GM12878 (cell line): ENCODE measurements at regions not wholly inside any gene's neighbourhood (a gene's known extent, or its start where the extent isn't known, plus 50 kb on each side); places are given as distances from the start of the nearest gene placed in this dataset.

ENCODE experiments used
- ATAC-seq: fragments of 200-7000 bp; cut with Tn5 transposase; 3 replicates; pipeline ENCODE4 v1.9.1; 2020; ENCODE audit warnings: mild to moderate bottlenecking, moderate library complexity
- BruUV-seq: library from RNA; stranded (reverse); fragments of 400-500 nt; replicated peaks from 2 replicates; lab custom pipeline; 2021; lab: Mats Ljungman, UMichigan
- CTCF ChIA-PET: fragments of 300-600 bp; sonication (Branson Sonifier 250); formaldehyde crosslinking; extraction: SDS; loops from one replicate; lab custom pipeline; 2021; ENCODE audit warnings: inconsistent platforms; lab: Yijun Ruan, JAX
- POLR2A ChIA-PET: fragments of 350-600 bp; formaldehyde crosslinking; extraction: SDS; loops from one replicate; lab custom pipeline; 2021; ENCODE audit warnings: inconsistent platforms; lab: Charles Lee
- RAD21 ChIA-PET: fragments of 300-600 bp; sonication (Branson Sonifier 250); formaldehyde crosslinking; loops from one replicate; lab custom pipeline; 2023; ENCODE audit warnings: antibody characterized with exemption; ENCODE audit not compliant: unreplicated experiment; lab: Charles Lee
- SMC1A ChIA-PET: fragments of 300-600 bp; sonication (Branson Sonifier 250); formaldehyde crosslinking; loops from one replicate; lab custom pipeline; 2023; ENCODE audit not compliant: unreplicated experiment, uncharacterized antibody; lab: Charles Lee
- DNase-seq: peaks from one replicate; pipeline ENCODE4 v3.0.0-alpha.2; 2011; ENCODE audit warnings: low read depth, low spot score
- FAIRE-seq: peaks from 3 replicates; lab custom pipeline; 2011; peaks lifted over from hg19 to GRCh38; lab: Jason Lieb, UNC
- H2AFZ ChIP-seq: 2 replicates; pipeline ENCODE4 v1.6.0; 2011; ENCODE audit warnings: low read depth, low read length, control low read depth; ENCODE audit not compliant: control insufficient read depth
- H3K27ac ChIP-seq: 2 replicates; pipeline ENCODE4 v1.5.1; 2011; ENCODE audit warnings: control low read depth; ENCODE audit not compliant: control insufficient read depth, insufficient read depth
- H3K27me3 ChIP-seq, 2 experiments: replicated peaks in 1 of 2; 2 replicates each; pipeline versions ENCODE4 v1.6.0 to v1.6.1; 2011; ENCODE audit warnings: low read length in 1 of 2; ENCODE audit not compliant: control insufficient read depth in 2 of 2, insufficient read depth in 2 of 2
- H3K36me3 ChIP-seq, 2 experiments: 2 replicates each; pipeline ENCODE4 v1.5.1; 2011; ENCODE audit warnings: low read length in 1 of 2; ENCODE audit not compliant: control insufficient read depth in 2 of 2, insufficient read depth in 2 of 2
- H3K4me1 ChIP-seq: 2 replicates; pipeline ENCODE4 v1.6.1; 2011; ENCODE audit warnings: mild to moderate bottlenecking, low read length, moderate library complexity, mixed read lengths; ENCODE audit not compliant: control insufficient read depth, insufficient read depth
- H3K4me2 ChIP-seq: 2 replicates; pipeline ENCODE4 v1.6.0; 2011; ENCODE audit warnings: control low read depth; ENCODE audit not compliant: control insufficient read depth, insufficient read depth
- H3K4me3 ChIP-seq: fragments of 200-600 bp; sonication (generic); 2 replicates; pipeline ENCODE4 v1.5.1; 2016
- H3K79me2 ChIP-seq: 2 replicates; pipeline ENCODE4 v1.6.0; 2011; ENCODE audit warnings: low read length; ENCODE audit not compliant: control insufficient read depth, insufficient read depth
- H3K9ac ChIP-seq: 2 replicates; pipeline ENCODE4 v1.8.0; 2011; ENCODE audit warnings: low read length, control low read depth, mixed read lengths; ENCODE audit not compliant: control insufficient read depth, insufficient read depth
- H3K9me3 ChIP-seq: replicated peaks from 3 replicates; pipeline ENCODE4 v1.5.1; 2011; ENCODE audit warnings: mild to moderate bottlenecking, low read length; ENCODE audit not compliant: control insufficient read depth, insufficient read depth
- H4K20me1 ChIP-seq: 2 replicates; pipeline ENCODE4 v1.6.0; 2011; ENCODE audit not compliant: control insufficient read depth, insufficient read depth
- BRCA1 ChIP-seq: IDR thresholded peaks from 2 replicates; pipeline ENCODE4 v1.6.1; 2011; ENCODE audit warnings: low read depth, low read length, improper control_type of control experiment
- CHD2 ChIP-seq: IDR thresholded peaks from 2 replicates; pipeline ENCODE4 v1.6.1; 2011; ENCODE audit warnings: low read depth, low read length, improper control_type of control experiment, borderline replicate concordance
- E2F4 ChIP-seq: IDR thresholded peaks from 2 replicates; pipeline ENCODE4 v1.6.1; 2012; ENCODE audit warnings: low read depth, low read length, improper control_type of control experiment
- ETV6 ChIP-seq, 2 experiments: fragments of 450-650 bp in 1 of 2; IDR thresholded peaks in 1 of 2; conservative IDR thresholded peaks in 1 of 2; 2 replicates each; pipeline ENCODE4 v1.6.1; 2014; ENCODE audit warnings: antibody characterized with exemption in 1 of 2, borderline replicate concordance in 1 of 2, low read depth in 1 of 2, mild to moderate bottlenecking in 1 of 2, moderate library complexity in 1 of 2
- LARP7 ChIP-seq: fragments of 450-650 bp; IDR thresholded peaks from 2 replicates; pipeline ENCODE4 v1.6.1; 2017; ENCODE audit warnings: mild to moderate bottlenecking
- RBBP5 ChIP-seq: fragments of 200-600 bp; sonication (generic); conservative IDR thresholded peaks from 2 replicates; pipeline ENCODE4 v1.6.1; 2016
- SMAD1 ChIP-seq: fragments of 450-650 bp; IDR thresholded peaks from 2 replicates; pipeline ENCODE4 v1.6.1; 2018; ENCODE audit warnings: mild to moderate bottlenecking, low read depth; ENCODE audit not compliant: partially characterized antibody
- SMC3 ChIP-seq: IDR thresholded peaks from 2 replicates; pipeline ENCODE4 v1.6.1; 2011; ENCODE audit warnings: low read length, improper control_type of control experiment, borderline replicate concordance
- ZSCAN29 ChIP-seq: fragments of 450-650 bp; IDR thresholded peaks from 2 replicates; pipeline ENCODE4 v1.6.1; 2017; ENCODE audit warnings: mild to moderate bottlenecking, moderate library complexity
- ZZZ3 ChIP-seq: IDR thresholded peaks from 2 replicates; pipeline ENCODE4 v1.6.1; 2011; ENCODE audit warnings: low read depth; ENCODE audit not compliant: control insufficient read depth, insufficient read length
- WGBS: methylation state at CpG from one replicate; pipeline ENCODE4 v1.1.6; 2016; ENCODE audit warnings: low lambda C conversion rate; ENCODE audit not compliant: insufficient replicate concordance, insufficient coverage; ENCODE audit errors: missing lambda C conversion rate; 5-methylcytosine and 5-hydroxymethylcytosine counted together
- in situ Hi-C: fragments of 300-500 bp; cut with MboI; formaldehyde crosslinking; loops from 9 replicates; pipeline ENCODE4 v1.14.3; 2018; ENCODE audit warnings: mixed read lengths
- intact Hi-C: fragments of 100-400 bp; cut with micrococcal nuclease; formaldehyde crosslinking; loops from one replicate; pipeline ENCODE4 v1.14.2; 2022; ENCODE audit not compliant: unreplicated experiment
- TF ChIP-seq, protein P1 (sequence below): IDR thresholded peaks from 2 replicates; pipeline ENCODE4 v1.6.1; 2011; ENCODE audit warnings: borderline replicate concordance, low read depth, mild to moderate bottlenecking, moderate library complexity, mixed read lengths, low read length; ENCODE audit not compliant: insufficient read depth; ENCODE audit errors: extremely low read length
- TF ChIP-seq, protein P2 (sequence below): IDR thresholded peaks from 2 replicates; pipeline ENCODE4 v1.6.1; 2011; ENCODE audit warnings: low read depth, low read length, improper control_type of control experiment, borderline replicate concordance
- TF ChIP-seq, protein P3 (sequence below): IDR thresholded peaks from 2 replicates; pipeline ENCODE4 v1.6.1; 2011; ENCODE audit warnings: low read depth, mild to moderate bottlenecking, low read length, moderate library complexity, borderline replicate concordance; ENCODE audit errors: extremely low read depth

DNA sequence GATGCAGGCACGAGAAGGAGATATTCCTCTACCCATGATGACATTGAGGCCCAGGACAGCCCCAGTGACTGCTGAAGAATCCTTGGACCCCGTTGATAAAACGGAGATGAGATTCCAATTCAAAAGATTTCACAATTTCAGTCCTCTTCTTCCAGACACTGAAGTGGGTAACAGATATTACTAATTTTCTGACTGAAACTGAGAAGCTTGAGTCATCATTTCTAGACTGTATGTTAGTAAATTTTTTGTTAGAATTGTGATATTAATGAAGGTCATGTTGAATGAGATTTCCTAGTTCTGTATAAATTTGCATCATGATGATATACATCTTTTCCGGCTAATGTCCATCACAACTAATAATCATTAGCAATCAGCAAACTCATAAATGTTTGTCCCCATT, 185.8 kb downstream of the CHRM3 start:
- peak; percentile 43 for ATAC-seq

More for the DNA sequence above, 185.8 kb downstream of the CHRM3 start:
- TF ChIP-seq CHD2, result no peak
- TF ChIP-seq ZSCAN29, result no peak
- TF ChIP-seq, protein P1, sequence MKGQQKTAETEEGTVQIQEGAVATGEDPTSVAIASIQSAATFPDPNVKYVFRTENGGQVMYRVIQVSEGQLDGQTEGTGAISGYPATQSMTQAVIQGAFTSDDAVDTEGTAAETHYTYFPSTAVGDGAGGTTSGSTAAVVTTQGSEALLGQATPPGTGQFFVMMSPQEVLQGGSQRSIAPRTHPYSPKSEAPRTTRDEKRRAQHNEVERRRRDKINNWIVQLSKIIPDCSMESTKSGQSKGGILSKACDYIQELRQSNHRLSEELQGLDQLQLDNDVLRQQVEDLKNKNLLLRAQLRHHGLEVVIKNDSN, result no peak
- TF ChIP-seq, protein P2, sequence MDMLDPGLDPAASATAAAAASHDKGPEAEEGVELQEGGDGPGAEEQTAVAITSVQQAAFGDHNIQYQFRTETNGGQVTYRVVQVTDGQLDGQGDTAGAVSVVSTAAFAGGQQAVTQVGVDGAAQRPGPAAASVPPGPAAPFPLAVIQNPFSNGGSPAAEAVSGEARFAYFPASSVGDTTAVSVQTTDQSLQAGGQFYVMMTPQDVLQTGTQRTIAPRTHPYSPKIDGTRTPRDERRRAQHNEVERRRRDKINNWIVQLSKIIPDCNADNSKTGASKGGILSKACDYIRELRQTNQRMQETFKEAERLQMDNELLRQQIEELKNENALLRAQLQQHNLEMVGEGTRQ, result no peak
- no peak for TF ChIP-seq E2F4
- no peak for TF ChIP-seq BRCA1
- TF ChIP-seq LARP7, result no peak
- TF ChIP-seq ZZZ3, result no peak
- TF ChIP-seq ETV6 (conservative IDR thresholded peaks at IDR 0.05 in 1 of 2, IDR thresholded peaks at IDR 0.05 in 1 of 2; ENCODE audit: borderline replicate concordance in 1 of 2, low read depth in 1 of 2), result no peak
- no peak for TF ChIP-seq SMAD1
- no peak for TF ChIP-seq SMC3
- TF ChIP-seq RBBP5, result no peak
- TF ChIP-seq, protein P3, sequence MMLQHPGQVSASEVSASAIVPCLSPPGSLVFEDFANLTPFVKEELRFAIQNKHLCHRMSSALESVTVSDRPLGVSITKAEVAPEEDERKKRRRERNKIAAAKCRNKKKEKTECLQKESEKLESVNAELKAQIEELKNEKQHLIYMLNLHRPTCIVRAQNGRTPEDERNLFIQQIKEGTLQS, result no peak
- BruUV-seq, result no TSS peak
- Histone ChIP-seq H3K9me3 (no peaks in the 10 kb centered on the region), H3K36me3 (no peaks in the 10 kb centered on the region), H3K4me2 (no peak overlapping the region), H2AFZ (no peak overlapping the region), H3K27ac (no peak overlapping the region), H3K79me2 (no peaks in the 10 kb centered on the region), H3K4me3 (no peak overlapping the region), H3K4me1 (no peaks in the 10 kb centered on the region), H4K20me1 (no peaks in the 10 kb centered on the region), H3K27me3 (no peaks in the 10 kb centered on the region), H3K9ac (no peak overlapping the region)
- ChIA-PET CTCF (no interaction called here), POLR2A (no interaction called here), SMC1A (interaction anchor here (1.0 kb wide), 1 partner anchor 26 kb away, joined by 3 read pairs; no protein-coding TSS in a partner anchor), RAD21 (no interaction called here)
- intact Hi-C loops, result no loop called here
- FAIRE-seq (no peak), DNase-seq (no peak)
- WGBS, result 7% methylated on average over 4 of the region's 4 CpGs
- in situ Hi-C loops, result no loop called here
